Activated CD4-positive, alpha-beta T cell treated with anti-CD3 and anti-CD28 coated beads for 36 hours (primary cell): ENCODE measurements at regions not wholly inside any gene's neighbourhood (a gene's known extent, or its start where the extent isn't known, plus 50 kb on each side); places are given as distances from the start of the nearest gene placed in this dataset.

Experiments
- ATAC-seq: fragments of 200-7000 bp; cut with Tn5 transposase; one replicate; pipeline ENCODE4 v1.10.0; 2021; ENCODE audit warnings: mild to moderate bottlenecking, moderate library complexity
- CTCF ChIA-PET: fragments of 350-600 bp; sonication (Branson Sonifier 250); formaldehyde crosslinking; loops from one replicate; lab custom pipeline; 2021; ENCODE audit warnings: antibody characterized with exemption; lab: Charles Lee
- POLR2A ChIA-PET: fragments of 350-600 bp; sonication (Branson Sonifier 250); formaldehyde crosslinking; loops from one replicate; lab custom pipeline; 2021; ENCODE audit warnings: antibody characterized with exemption, inconsistent platforms; lab: Charles Lee
- DNase-seq: peaks from one replicate; pipeline ENCODE4 v3.0.0-alpha.2; 2020
- H3K27ac Mint-ChIP-seq: one replicate; pipeline ENCODE4 v1.8.0; 2021; ENCODE audit warnings: mixed read lengths
- H3K27me3 Mint-ChIP-seq: one replicate; pipeline ENCODE4 v1.8.0; 2021; ENCODE audit warnings: mixed read lengths
- H3K36me3 Mint-ChIP-seq: one replicate; pipeline ENCODE4 v1.8.0; 2021; ENCODE audit warnings: low read depth, mixed read lengths
- H3K4me1 Mint-ChIP-seq: one replicate; pipeline ENCODE4 v1.8.0; 2021; ENCODE audit warnings: mixed read lengths
- H3K4me3 Mint-ChIP-seq: one replicate; pipeline ENCODE4 v1.8.0; 2021; ENCODE audit warnings: mild to moderate bottlenecking, moderate library complexity, mixed read lengths
- H3K9me3 Mint-ChIP-seq: one replicate; pipeline ENCODE4 v1.8.0; 2021; ENCODE audit warnings: low read depth, mixed read lengths
- intact Hi-C, 2 experiments: fragments of 100-400 bp; cut with DNase I in 1 of 2; cut with micrococcal nuclease in 1 of 2; formaldehyde crosslinking; loops; one replicate each; pipeline versions ENCODE4 v1.14.2 to v1.15.1; 2022 to 2024; cut with DNase I, micrococcal nuclease

DNA sequence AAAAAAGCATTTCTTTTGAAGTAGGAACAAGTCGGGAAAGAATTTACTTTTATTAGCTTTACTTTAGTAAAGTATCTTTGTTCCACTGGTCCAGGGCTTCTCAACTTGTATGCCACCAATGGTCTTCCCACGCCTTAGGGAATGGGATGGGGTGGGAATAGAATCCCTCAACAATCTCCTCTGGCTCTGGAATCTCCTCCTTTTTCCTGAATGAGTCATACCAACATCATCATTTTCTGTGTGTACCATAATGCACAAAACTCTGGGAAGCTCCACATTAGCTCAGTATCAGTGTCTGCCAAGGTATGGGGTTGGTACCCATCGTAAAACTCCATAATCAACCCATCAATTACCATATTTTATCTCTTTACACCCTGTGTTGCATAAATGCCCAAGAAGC, 159.4 kb upstream of the BMPER start:
- Mint-ChIP-seq H3K36me3 (no peaks in the 10 kb centered on the region), H3K27me3 (no peaks in the 10 kb centered on the region), H3K9me3 (no peaks in the 10 kb centered on the region), H3K27ac (no peak overlapping the region), H3K4me1 (no peaks in the 10 kb centered on the region), H3K4me3 (no peak overlapping the region)
- ChIA-PET CTCF (interaction anchor here (0.6 kb wide), 1 partner anchor 187 kb away, joined by 3 read pairs; no protein-coding TSS in a partner anchor), POLR2A (no interaction called here)
- intact Hi-C loops = loop anchor here in 1 of 2 experiments (2.0 kb wide), 1 partner anchor 501 kb away; no protein-coding TSS in a partner anchor
- DNase-seq (no peak), ATAC-seq (no peak)

DNA sequence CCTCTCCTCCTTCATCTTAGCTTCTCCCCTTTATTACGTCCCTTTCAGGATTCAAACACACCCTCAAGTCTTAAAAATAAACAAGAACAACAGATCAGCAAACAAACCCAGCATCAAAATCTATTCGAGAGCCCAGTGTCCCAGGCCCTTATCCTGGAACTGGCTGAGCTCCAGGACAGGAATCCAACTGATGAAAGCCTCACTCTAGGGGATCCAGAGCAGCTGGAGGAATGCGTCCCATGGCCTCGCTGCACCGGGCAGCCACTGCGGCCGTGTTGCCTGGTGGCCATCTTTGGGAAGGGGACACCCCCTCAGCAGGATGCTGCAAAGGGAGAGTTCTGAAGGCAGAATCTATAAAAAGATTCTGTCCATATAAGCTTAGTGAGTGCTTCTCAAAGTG, 156.5 kb upstream of the BMPER start:
- ATAC-seq = no peak
- Mint-ChIP-seq H3K9me3 (no peaks in the 10 kb centered on the region), H3K27me3 (no peaks in the 10 kb centered on the region), H3K4me1 (no peaks in the 10 kb centered on the region), H3K27ac (no peak overlapping the region), H3K4me3 (no peak overlapping the region), H3K36me3 (no peaks in the 10 kb centered on the region)
- ChIA-PET CTCF (interaction anchor here (0.7 kb wide), 1 partner anchor 87 kb away, joined by 3 read pairs; no protein-coding TSS in a partner anchor), POLR2A (no interaction called here)
- intact Hi-C loops = no loop called here
- no peak for DNase-seq

DNA sequence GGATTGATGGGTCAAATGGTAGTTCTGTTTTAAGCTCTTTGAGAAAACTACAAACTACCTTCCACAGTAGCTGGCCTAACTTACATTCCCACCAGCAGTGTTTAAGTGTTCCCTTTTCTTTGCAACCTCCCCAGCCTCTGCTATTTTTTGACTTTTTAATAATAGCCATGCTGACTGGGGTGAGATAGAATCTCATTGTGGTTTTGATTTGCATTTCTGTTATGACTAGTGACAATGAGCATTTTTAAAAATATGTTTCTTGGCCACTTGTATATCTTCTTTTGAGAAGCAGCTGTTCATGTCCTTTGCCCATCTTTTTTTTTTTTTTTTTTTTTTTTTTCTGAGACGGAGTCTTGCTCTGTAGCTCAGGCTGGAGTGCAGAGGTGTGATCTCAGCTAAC, 155.2 kb upstream of the BMPER start:
- Mint-ChIP-seq H3K4me3 (no peak overlapping the region), H3K27me3 (no peaks in the 10 kb centered on the region), H3K9me3 (no peaks in the 10 kb centered on the region), H3K4me1 (no peaks in the 10 kb centered on the region), H3K36me3 (no peaks in the 10 kb centered on the region), H3K27ac (no peak overlapping the region)
- POLR2A ChIA-PET = no interaction called here
- intact Hi-C loops = no loop called here
- ATAC-seq (no peak), DNase-seq (no peak)
- CTCF ChIA-PET = interaction anchor here (0.6 kb wide), 1 partner anchor 246 kb away, joined by 3 read pairs; no protein-coding TSS in a partner anchor

DNA sequence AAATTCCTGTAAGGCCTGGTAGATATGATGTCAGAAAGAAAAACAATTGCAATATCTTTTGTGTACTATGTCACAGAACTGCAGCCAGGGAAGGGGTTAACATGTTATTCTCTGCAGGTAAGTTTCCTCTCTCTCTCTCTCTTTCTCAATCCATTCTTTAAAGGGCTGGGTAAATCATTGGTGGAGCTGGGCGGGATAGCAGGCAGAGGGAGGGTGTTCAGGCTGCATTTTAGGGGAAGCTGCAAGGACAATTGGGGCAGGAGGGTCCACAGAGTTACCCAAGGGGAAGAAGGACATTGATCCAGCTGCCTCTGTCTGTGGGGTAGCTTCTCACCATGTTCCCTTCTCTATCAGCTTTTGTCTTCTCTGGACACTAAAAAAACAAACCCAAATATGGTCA, 153.9 kb upstream of the BMPER start:
- ChIA-PET CTCF (interaction anchor here (0.7 to 1.0 kb wide), 2 partner anchors 9 to 1576 kb away, joined by 3 to 4 read pairs; no protein-coding TSS in a partner anchor), POLR2A (no interaction called here)
- H3K27me3 Mint-ChIP-seq = no peaks in the 10 kb centered on the region
- no peaks in the 10 kb centered on the region for H3K9me3 Mint-ChIP-seq
- H3K27ac Mint-ChIP-seq = no peak overlapping the region
- H3K36me3 Mint-ChIP-seq = no peaks in the 10 kb centered on the region
- ATAC-seq (no peak), DNase-seq (no peak)
- intact Hi-C loops = no loop called here
- H3K4me3 Mint-ChIP-seq = no peak overlapping the region
- no peaks in the 10 kb centered on the region for H3K4me1 Mint-ChIP-seq

DNA sequence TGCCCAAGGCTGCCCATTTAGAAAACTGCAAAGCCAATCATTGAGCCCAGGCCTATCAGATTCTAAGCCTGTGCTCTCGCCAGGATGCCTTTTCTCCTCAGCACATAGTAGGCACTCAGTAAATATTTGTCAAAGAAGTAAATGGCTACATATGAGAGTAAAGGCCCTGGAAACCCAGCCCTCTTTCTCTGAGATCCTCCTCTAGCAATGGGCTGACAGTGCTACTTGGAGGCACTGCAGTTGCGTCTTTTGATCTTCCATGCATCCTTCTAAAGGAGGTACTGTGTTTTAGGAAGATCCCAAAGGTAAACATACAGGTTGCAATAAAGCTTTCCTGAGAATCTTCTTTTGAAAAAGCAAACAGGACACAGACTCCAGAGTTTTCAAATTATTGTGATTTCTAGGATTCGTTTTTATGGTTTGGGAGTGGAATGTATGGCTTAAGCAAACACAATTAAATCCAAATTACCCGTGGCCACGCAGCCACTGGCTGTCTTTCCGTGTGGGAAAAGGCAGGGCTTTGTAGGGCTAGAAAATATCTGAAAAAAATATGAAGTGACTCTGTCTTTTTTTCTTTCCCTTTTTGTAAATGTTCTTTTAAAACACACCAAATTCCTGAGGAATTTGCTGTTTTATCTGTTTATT, 151.3 kb upstream of the BMPER start:
- Mint-ChIP-seq H3K27ac (no peak overlapping the region), H3K4me1 (no peaks in the 10 kb centered on the region), H3K27me3 (no peaks in the 10 kb centered on the region), H3K4me3 (no peak overlapping the region), H3K36me3 (no peaks in the 10 kb centered on the region), H3K9me3 (no peaks in the 10 kb centered on the region)
- ChIA-PET CTCF (no interaction called here), POLR2A (no interaction called here)
- DNase-seq = no peak
- ATAC-seq = no peak
- intact Hi-C loops = no loop called here

DNA sequence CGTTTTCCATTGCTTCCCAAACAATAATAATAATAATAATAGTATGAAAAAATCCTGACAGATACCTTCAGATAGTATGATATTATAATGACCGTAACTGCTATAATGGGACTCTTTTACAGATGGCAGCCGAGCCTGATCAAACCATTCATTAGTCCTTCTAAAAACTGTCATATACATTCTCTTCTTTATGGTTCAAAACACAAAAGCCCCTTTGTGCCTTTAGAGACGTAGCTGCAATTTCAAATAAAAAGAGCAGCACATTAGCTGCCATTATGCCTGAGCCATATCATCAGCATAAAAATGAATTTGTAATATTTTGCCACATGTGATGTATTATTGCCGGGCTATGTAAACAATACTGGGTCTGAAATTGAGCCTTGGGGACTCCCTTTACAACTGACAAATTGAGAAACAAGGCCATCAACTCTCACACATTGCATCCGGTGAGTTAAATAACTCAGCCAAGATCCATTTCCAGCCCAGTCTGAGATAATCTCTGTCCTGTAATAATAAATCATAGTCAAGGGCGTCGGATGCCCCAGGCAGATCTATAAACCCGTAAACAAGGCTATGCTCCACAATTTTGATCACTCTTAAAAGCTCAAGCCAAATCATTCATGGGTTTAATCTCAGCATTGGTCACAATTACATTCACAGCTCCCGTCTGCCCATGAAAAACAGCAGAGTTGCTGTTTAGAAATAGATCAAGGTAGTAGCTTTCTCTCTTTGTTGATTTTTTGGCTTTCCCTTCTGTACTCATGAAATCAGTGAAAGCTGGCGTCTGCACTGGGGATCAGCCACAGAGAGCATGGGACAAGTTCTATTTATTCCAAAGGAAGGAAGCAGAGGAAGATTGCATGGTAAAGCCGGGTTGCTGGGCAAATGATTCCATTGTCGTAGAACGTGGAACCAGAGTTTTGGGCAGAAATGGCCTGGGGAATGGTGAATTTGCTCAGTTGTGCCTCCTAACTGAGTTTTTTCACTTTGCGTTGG, 150.1 kb upstream of the BMPER start:
- POLR2A ChIA-PET = no interaction called here
- CTCF ChIA-PET = interaction anchor here (0.5 to 0.8 kb wide), 2 partner anchors 126 to 265 kb away, joined by 3 to 4 read pairs; no protein-coding TSS in a partner anchor

DNA sequence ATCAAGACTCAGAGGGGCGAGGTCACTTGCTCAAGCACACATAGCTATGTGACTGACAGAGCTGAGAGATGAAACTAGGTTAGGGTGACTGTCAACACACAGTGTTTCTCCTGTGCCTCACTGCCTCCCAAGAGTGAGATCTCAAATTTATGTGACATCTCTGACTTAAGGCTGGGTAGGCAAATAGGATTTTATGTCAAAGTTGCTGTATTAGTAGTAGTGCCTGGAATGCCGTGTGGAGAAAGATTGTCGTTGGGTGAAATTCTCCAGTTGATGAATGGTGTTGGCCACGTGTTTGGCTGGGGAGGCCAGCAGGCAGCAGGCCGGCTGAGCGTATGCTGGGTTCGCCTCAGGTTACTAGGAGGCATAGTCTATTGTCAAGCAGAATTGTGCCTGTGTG, 148.3 kb upstream of the BMPER start:
- POLR2A ChIA-PET = no interaction called here
- Mint-ChIP-seq H3K4me3 (no peak overlapping the region), H3K9me3 (no peaks in the 10 kb centered on the region), H3K27me3 (no peaks in the 10 kb centered on the region), H3K27ac (no peak overlapping the region), H3K36me3 (no peaks in the 10 kb centered on the region), H3K4me1 (no peaks in the 10 kb centered on the region)
- intact Hi-C loops = loop anchor here (1.0 to 5.0 kb wide), 3 partner anchors 138 to 570 kb away; no protein-coding TSS in a partner anchor
- no peak for ATAC-seq
- CTCF ChIA-PET = no interaction called here
- DNase-seq = no peak

More for the DNA sequence above, 150.1 kb upstream of the BMPER start:
- H3K36me3 Mint-ChIP-seq = no peaks in the 10 kb centered on the region
- no peak overlapping the region for H3K4me3 Mint-ChIP-seq
- DNase-seq (no peak), ATAC-seq (no peak)
- no peak overlapping the region for H3K27ac Mint-ChIP-seq
- no peaks in the 10 kb centered on the region for H3K27me3 Mint-ChIP-seq
- intact Hi-C loops = loop anchor here in 1 of 2 experiments (5.0 kb wide), 1 partner anchor 568 kb away; no protein-coding TSS in a partner anchor
- no peaks in the 10 kb centered on the region for H3K4me1 Mint-ChIP-seq
- no peaks in the 10 kb centered on the region for H3K9me3 Mint-ChIP-seq

DNA sequence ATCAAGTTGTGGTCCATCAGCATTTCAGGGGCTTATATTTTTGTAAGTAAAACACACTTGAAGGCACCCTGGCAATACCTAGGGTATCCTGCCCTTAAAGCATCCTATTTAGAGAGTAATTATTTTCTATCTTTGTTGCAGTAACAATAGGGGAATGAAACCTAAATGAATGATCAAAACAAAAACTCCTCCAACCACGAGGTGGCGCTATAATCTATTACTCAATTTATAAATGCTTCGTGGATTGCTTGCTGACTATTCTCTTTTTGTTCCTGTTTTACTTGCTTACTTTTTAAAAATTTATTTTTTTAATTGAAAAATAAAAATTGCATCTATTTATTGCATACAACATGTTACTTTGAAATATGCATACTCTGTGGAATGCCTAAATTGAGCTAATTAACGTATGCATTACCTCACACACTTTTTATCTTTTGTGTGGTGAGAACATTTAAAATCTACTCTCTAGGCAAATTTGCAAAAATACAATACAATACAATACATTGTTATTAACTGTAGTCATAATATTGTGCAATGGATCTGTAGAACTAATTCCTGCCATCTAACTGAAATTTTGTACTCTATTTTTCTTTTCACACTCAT, 147.7 kb upstream of the BMPER start:
- Mint-ChIP-seq H3K4me1 (no peaks in the 10 kb centered on the region), H3K27ac (no peak overlapping the region), H3K36me3 (no peaks in the 10 kb centered on the region), H3K4me3 (no peak overlapping the region), H3K27me3 (no peaks in the 10 kb centered on the region), H3K9me3 (no peaks in the 10 kb centered on the region)
- intact Hi-C loops = loop anchor here (1.0 to 5.0 kb wide), 3 partner anchors 138 to 570 kb away; no protein-coding TSS in a partner anchor
- ChIA-PET POLR2A (no interaction called here), CTCF (interaction anchor here (0.7 to 2.2 kb wide), 6 partner anchors 10 to 176 kb away, joined by 3 to 11 read pairs (median 5); no protein-coding TSS in a partner anchor)
- ATAC-seq (no peak), DNase-seq (peak; percentile 43)

DNA sequence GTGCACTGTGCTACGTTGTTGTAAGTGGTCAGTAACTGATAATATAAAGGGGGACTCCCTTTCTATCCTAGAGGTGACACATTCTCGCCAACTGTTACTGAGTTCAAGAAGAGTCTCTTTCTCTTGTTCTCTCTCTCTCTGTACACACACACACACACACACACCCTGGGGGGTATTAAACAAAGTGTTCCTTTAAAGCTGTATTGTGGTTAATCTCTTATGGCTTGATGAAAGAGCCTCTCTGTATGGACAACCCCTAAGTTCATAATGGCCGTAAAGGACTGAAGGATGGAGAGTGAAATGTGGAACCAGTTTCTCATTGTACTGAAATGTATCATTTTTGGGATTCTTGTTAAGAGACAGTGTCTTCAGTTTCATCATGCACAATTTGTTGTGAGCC, 145.2 kb upstream of the BMPER start:
- no peak for ATAC-seq
- H3K4me1 Mint-ChIP-seq = no peaks in the 10 kb centered on the region
- no peaks in the 10 kb centered on the region for H3K9me3 Mint-ChIP-seq
- H3K27me3 Mint-ChIP-seq = no peaks in the 10 kb centered on the region
- POLR2A ChIA-PET = no interaction called here
- intact Hi-C loops = no loop called here
- DNase-seq = no peak
- H3K36me3 Mint-ChIP-seq = no peaks in the 10 kb centered on the region
- no peak overlapping the region for H3K27ac Mint-ChIP-seq
- CTCF ChIA-PET = interaction anchor here (0.6 to 1.8 kb wide), 6 partner anchors 8 to 172 kb away, joined by 3 to 6 read pairs (median 3); no protein-coding TSS in a partner anchor
- H3K4me3 Mint-ChIP-seq = no peak overlapping the region

DNA sequence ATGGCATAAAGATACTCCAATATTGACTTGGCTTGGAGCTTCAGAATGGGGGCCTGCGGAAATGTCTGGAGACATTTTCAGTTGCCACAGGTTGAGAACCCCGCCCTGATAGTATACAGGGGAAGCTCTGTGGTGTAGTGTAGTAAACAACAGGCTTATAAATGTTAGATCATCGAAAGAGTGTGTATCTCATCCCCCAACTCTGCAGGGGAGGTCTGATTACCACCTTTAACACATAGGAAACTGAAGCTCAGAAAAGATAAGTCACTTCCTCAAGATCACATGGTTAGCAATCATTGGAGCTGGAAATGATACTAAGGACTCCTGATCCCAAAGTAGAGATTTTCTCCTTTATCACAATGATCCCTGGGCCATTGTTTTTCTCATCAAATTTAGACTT, 144.5 kb upstream of the BMPER start:
- Mint-ChIP-seq H3K27me3 (no peaks in the 10 kb centered on the region), H3K4me3 (no peak overlapping the region), H3K4me1 (no peaks in the 10 kb centered on the region), H3K36me3 (no peaks in the 10 kb centered on the region), H3K9me3 (no peaks in the 10 kb centered on the region), H3K27ac (no peak overlapping the region)
- DNase-seq = no peak
- ChIA-PET POLR2A (no interaction called here), CTCF (interaction anchor here (1.0 to 1.4 kb wide), 4 partner anchors 9 to 171 kb away, joined by 3 to 4 read pairs (median 4); no protein-coding TSS in a partner anchor)
- intact Hi-C loops = no loop called here
- ATAC-seq = no peak
